ENCODE measurements at regions not wholly inside any gene's neighbourhood (a gene's known extent, or its start where the extent isn't known, plus 50 kb on each side); places are given as distances from the start of the nearest gene placed in this dataset.

- TF ChIP-seq CTCF (conservative IDR thresholded peaks at IDR 0.05), result no peak
- TF ChIP-seq EZH2 (IDR thresholded peaks at IDR 0.05; ENCODE audit: low read depth), result no peak
Observed at GRCh38 chr11:119903389-119903788, 174.4 kb upstream of the NECTIN1 start.
